ENCODE measurements at regions not wholly inside any gene's neighbourhood (a gene's known extent, or its start where the extent isn't known, plus 50 kb on each side); places are given as distances from the start of the nearest gene placed in this dataset.

GRCh38 chr5:174446988-174447387, 277.4 kb upstream of the MSX2 start:
- DNase-seq (ENCODE audit: low read depth in 2 of 2) = no peak
- H3K4me3 ChIP-seq (replicated peaks in 1 of 2; ENCODE audit: low read depth in 2 of 2, low read length in 2 of 2) = no peak overlapping the region
- TF ChIP-seq CTCF (IDR thresholded peaks at IDR 0.05; ENCODE audit: low read depth, low read length) = no peak

DNA sequence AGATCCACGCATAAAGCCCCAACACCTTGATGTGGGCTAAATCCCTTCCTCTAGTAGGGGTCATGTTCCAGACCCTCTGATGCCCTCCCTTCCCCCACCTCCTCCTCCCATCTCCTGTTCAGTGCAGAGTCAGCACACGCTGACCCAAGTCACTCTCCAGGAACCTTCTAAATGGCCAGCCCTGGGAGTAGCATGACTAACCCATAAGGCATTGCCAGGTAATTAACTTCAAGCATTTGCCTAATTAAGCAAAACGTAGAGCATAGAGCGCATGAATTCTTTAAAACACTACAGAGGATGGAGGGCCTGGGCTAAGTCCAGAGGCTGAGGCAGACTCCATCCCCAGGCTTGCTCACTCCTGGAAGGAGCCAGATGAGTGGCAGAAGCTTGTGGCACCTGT, 276.3 kb upstream of the MSX2 start:
- TF ChIP-seq CTCF (IDR thresholded peaks at IDR 0.05; ENCODE audit: low read depth, low read length) = no peak

GRCh38 chr5:174448662-174449061, 275.7 kb upstream of the MSX2 start:
- DNase-seq (ENCODE audit: low read depth in 2 of 2) = no peak

More for the DNA sequence above, 276.3 kb upstream of the MSX2 start:
- H3K4me3 ChIP-seq (replicated peaks in 1 of 2; ENCODE audit: low read depth in 2 of 2, low read length in 2 of 2) = no peak overlapping the region
- no peak for DNase-seq (ENCODE audit: low read depth in 2 of 2)

GRCh38 chr5:174453690-174454089, 270.7 kb upstream of the MSX2 start:
- no peak for TF ChIP-seq CTCF (IDR thresholded peaks at IDR 0.05; ENCODE audit: low read depth, low read length)
- no peak for DNase-seq (ENCODE audit: low read depth in 2 of 2)
- H3K4me3 ChIP-seq (replicated peaks in 1 of 2; ENCODE audit: low read depth in 2 of 2, low read length in 2 of 2) = no peak overlapping the region

More at GRCh38 chr5:174448662-174449061, 275.7 kb upstream of the MSX2 start:
- no peak overlapping the region for H3K4me3 ChIP-seq (replicated peaks in 1 of 2; ENCODE audit: low read depth in 2 of 2, low read length in 2 of 2)
- no peak for TF ChIP-seq CTCF (IDR thresholded peaks at IDR 0.05; ENCODE audit: low read depth, low read length)

DNA sequence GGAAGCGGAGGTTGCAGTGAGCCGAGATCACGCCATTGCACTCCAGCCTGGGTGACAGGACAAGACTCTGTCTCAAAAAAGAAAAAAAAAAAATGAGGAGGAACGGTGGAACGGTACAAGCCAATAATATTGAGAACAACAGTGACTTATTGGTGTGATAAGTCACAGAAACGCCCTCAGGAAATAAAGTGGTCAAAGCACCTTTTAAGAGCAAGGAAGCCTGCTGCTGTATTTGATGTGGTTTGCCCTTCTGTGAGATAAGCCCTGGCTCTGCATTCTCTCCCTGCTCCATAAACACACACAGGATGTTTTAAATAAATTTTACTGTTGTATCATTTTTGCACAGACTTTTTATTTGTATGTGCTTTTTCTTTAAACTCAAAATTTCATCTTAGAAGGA, 269.9 kb upstream of the MSX2 start:
- TF ChIP-seq CTCF (IDR thresholded peaks at IDR 0.05; ENCODE audit: low read depth, low read length) = no peak
- no peak for DNase-seq (ENCODE audit: low read depth in 2 of 2)
- no peak overlapping the region for H3K4me3 ChIP-seq (replicated peaks in 1 of 2; ENCODE audit: low read depth in 2 of 2, low read length in 2 of 2)

DNA sequence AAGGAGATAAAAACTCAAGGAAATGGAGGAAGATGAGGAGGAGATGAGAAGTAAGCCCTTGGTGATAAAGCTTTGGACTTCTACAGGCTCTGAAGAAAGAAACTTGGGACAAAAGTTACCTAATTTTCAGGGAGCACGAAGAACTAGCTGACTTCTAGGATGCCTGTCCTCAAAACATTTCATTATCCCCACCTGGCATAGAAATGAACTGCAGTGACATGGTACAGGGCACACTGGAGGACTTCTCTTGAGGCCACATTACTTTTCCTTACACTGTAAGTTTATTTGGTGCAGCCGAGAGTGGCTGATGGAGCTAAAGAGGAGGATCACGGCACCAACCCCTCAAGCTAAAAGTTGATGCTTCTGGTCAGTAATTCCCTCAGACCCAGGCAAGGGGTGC, 269.5 kb upstream of the MSX2 start:
- DNase-seq (ENCODE audit: low read depth in 2 of 2) = no peak
- no peak for TF ChIP-seq CTCF (IDR thresholded peaks at IDR 0.05; ENCODE audit: low read depth, low read length)
- H3K4me3 ChIP-seq (replicated peaks in 1 of 2; ENCODE audit: low read depth in 2 of 2, low read length in 2 of 2) = no peak overlapping the region

GRCh38 chr5:174455301-174455700, 269.1 kb upstream of the MSX2 start:
- no peak for TF ChIP-seq CTCF (IDR thresholded peaks at IDR 0.05; ENCODE audit: low read depth, low read length)
- DNase-seq (ENCODE audit: low read depth in 2 of 2) = no peak
- no peak overlapping the region for H3K4me3 ChIP-seq (replicated peaks in 1 of 2; ENCODE audit: low read depth in 2 of 2, low read length in 2 of 2)

Measured in cardiac fibroblast (primary cell).